A549 (cell line): ENCODE measurements at regions not wholly inside any gene's neighbourhood (a gene's known extent, or its start where the extent isn't known, plus 50 kb on each side); places are given as distances from the start of the nearest gene placed in this dataset.

Source experiments
- ATAC-seq, 2 experiments: fragments of 200-7000 bp in 1 of 2; fragments of >200 bp in 1 of 2; cut with Nextera tagmentation in 1 of 2; cut with Tn5 transposase in 1 of 2; 3 replicates each; pipeline versions ENCODE4 v1.8.0 to v1.9.1; 2018 to 2020; ENCODE audit warnings: mild to moderate bottlenecking in 1 of 2, moderate library complexity in 1 of 2
- CTCF ChIA-PET: fragments of 300-600 bp; sonication (Branson Sonifier 250); formaldehyde crosslinking; extraction: SDS; loops from one replicate; lab custom pipeline; 2021; ENCODE audit warnings: antibody characterized with exemption, inconsistent platforms; lab: Yijun Ruan, JAX
- POLR2A ChIA-PET: fragments of 350-600 bp; formaldehyde crosslinking; extraction: SDS; loops from one replicate; lab custom pipeline; 2021; ENCODE audit warnings: antibody characterized with exemption, inconsistent platforms; lab: Yijun Ruan, JAX
- DNase-seq, 2 experiments: peaks; one replicate each; pipeline versions ENCODE4 v3.0.0 to v3.0.0-alpha.2; 2011 to 2016; ENCODE audit warnings: low read depth in 1 of 2, low spot score in 1 of 2
- FAIRE-seq: peaks from 2 replicates; lab custom pipeline; 2011; peaks lifted over from hg19 to GRCh38; lab: Jason Lieb, UNC
- H3K27ac ChIP-seq, 2 experiments: fragments of >200 bp; sonication (Bioruptor Twin); formaldehyde crosslinking; 3 replicates each; pipeline ENCODE4 v1.5.1; 2016 to 2017
- H3K4me1 ChIP-seq: fragments of >200 bp; sonication (Bioruptor Twin); formaldehyde crosslinking; 3 replicates; pipeline ENCODE4 v1.6.1; 2016
- H3K4me2 ChIP-seq: fragments of >200 bp; sonication (Bioruptor Twin); formaldehyde crosslinking; 3 replicates; pipeline ENCODE4 v1.6.1; 2016
- H3K4me3 ChIP-seq: fragments of >200 bp; sonication (Bioruptor Twin); formaldehyde crosslinking; 3 replicates; pipeline ENCODE4 v1.5.1; 2016
- H3K9me3 ChIP-seq: fragments of >200 bp; sonication (Bioruptor Twin); formaldehyde crosslinking; 3 replicates; pipeline ENCODE4 v1.6.1; 2016
- ATOH8 ChIP-seq: fragments of 250-450 bp; sonication (Bioruptor Pico); IDR thresholded peaks from 2 replicates; pipeline ENCODE4 v1.5.0; 2020; ENCODE audit warnings: low read depth, mild to moderate bottlenecking, moderate library complexity
- CEBPB ChIP-seq, 2 experiments: fragments of >200 bp in 1 of 2; sonication (Bioruptor Twin) in 1 of 2; formaldehyde crosslinking in 1 of 2; IDR thresholded peaks; 2 replicates each; pipeline ENCODE4 v1.6.1; 2012 to 2016
- EHF ChIP-seq: fragments of 250-450 bp; sonication (Bioruptor Pico); IDR thresholded peaks from 2 replicates; pipeline ENCODE4 v1.5.0; 2020; ENCODE audit warnings: mild to moderate bottlenecking
- EP300 ChIP-seq, 2 experiments: fragments of >200 bp; sonication (Bioruptor Twin); formaldehyde crosslinking; IDR thresholded peaks; 2 replicates in 1 of 2; 3 replicates in 1 of 2; pipeline ENCODE4 v1.6.1; 2016 to 2017
- FOSB ChIP-seq: fragments of 250-450 bp; sonication (Bioruptor Pico); IDR thresholded peaks from 2 replicates; pipeline ENCODE4 v1.5.0; 2020; ENCODE audit warnings: mild to moderate bottlenecking, moderate library complexity
- FOSL2 ChIP-seq, 2 experiments: fragments of 450-650 bp in 1 of 2; fragments of >200 bp in 1 of 2; sonication (Bioruptor Twin) in 1 of 2; formaldehyde crosslinking; IDR thresholded peaks; 2 replicates each; pipeline versions ENCODE4 v1.5.0 to v1.6.1; 2016 to 2020; ENCODE audit warnings: mild to moderate bottlenecking in 1 of 2, moderate library complexity in 1 of 2
- GATA3 ChIP-seq: IDR thresholded peaks from 2 replicates; pipeline ENCODE4 v1.6.1; 2012; ENCODE audit warnings: borderline replicate concordance
- HMGXB4 ChIP-seq: fragments of 250-450 bp; sonication (Bioruptor Pico); IDR thresholded peaks from 2 replicates; pipeline ENCODE4 v1.5.0; 2021; ENCODE audit warnings: mild to moderate bottlenecking, moderate library complexity, borderline replicate concordance
- HOXB13 ChIP-seq: fragments of 250-450 bp; sonication (Bioruptor Pico); IDR thresholded peaks from 2 replicates; pipeline ENCODE4 v1.5.0; 2020; ENCODE audit warnings: low read depth, mild to moderate bottlenecking, moderate library complexity
- JUN ChIP-seq, 2 experiments: fragments of >200 bp; sonication (Bioruptor Twin); formaldehyde crosslinking; IDR thresholded peaks; 2 replicates in 1 of 2; 3 replicates in 1 of 2; pipeline ENCODE4 v1.6.1; 2016 to 2017
- MYC ChIP-seq: IDR thresholded peaks from 2 replicates; pipeline ENCODE4 v1.6.1; 2012; ENCODE audit warnings: mild to moderate bottlenecking, inconsistent platforms, low read length, improper control_type of control experiment, borderline replicate concordance
- NPAS2 ChIP-seq: fragments of 250-450 bp; sonication (Bioruptor Pico); IDR thresholded peaks from 2 replicates; pipeline ENCODE4 v1.8.0; 2022; ENCODE audit warnings: mild to moderate bottlenecking, moderate library complexity, borderline replicate concordance
- NR3C1 ChIP-seq: fragments of >200 bp; sonication (Bioruptor Twin); formaldehyde crosslinking; IDR thresholded peaks from 3 replicates; pipeline ENCODE4 v1.6.1; 2017
- POLR2AphosphoS2 ChIP-seq: conservative IDR thresholded peaks from 2 replicates; pipeline ENCODE4 v1.6.1; 2012; ENCODE audit warnings: low read length, improper control_type of control experiment, inconsistent platforms
- REST ChIP-seq: fragments of 200-600 bp; sonication (generic); IDR thresholded peaks from 2 replicates; pipeline ENCODE4 v1.6.1; 2016; ENCODE audit warnings: antibody characterized with exemption, mild to moderate bottlenecking, moderate library complexity
- RFX5 ChIP-seq: fragments of 450-650 bp; IDR thresholded peaks from 2 replicates; pipeline ENCODE4 v1.7.1; 2014; ENCODE audit warnings: antibody characterized with exemption, mild to moderate bottlenecking, moderate library complexity
- RNF2 ChIP-seq: fragments of 200-600 bp; sonication (generic); IDR thresholded peaks from 2 replicates; pipeline ENCODE4 v1.6.1; 2016; ENCODE audit warnings: low read depth, mild to moderate bottlenecking, antibody characterized with exemption, moderate library complexity, borderline replicate concordance
- ZC3H11A ChIP-seq: fragments of 450-650 bp; IDR thresholded peaks from 2 replicates; pipeline ENCODE4 v1.6.1; 2014; ENCODE audit warnings: antibody characterized with exemption, mild to moderate bottlenecking
- ZFP36 ChIP-seq: fragments of 450-650 bp; IDR thresholded peaks from 2 replicates; pipeline ENCODE4 v1.6.1; 2014; ENCODE audit warnings: borderline replicate concordance; ENCODE audit not compliant: partially characterized antibody
- ZNF302 ChIP-seq: fragments of 250-450 bp; sonication (Bioruptor Pico); IDR thresholded peaks from 2 replicates; pipeline ENCODE4 v1.9.0; 2021; ENCODE audit warnings: inconsistent platforms, mild to moderate bottlenecking, moderate library complexity
- WGBS: methylation state at CpG from one replicate; pipeline ENCODE4 v1.1.6; 2017; ENCODE audit errors: missing lambda C conversion rate; 5-methylcytosine and 5-hydroxymethylcytosine counted together

GRCh38 chr10:754914-755313 is 65.4 kb upstream of the DIP2C start:
- TF ChIP-seq FOSB (no peak), RFX5 (no peak), REST (no peak), MYC (no peak), ZNF302 (no peak), HMGXB4 (CRISPR knock-in tag) (no peak)
- TF ChIP-seq, all 56 proteins: peak for 0
- CTCF ChIA-PET, result interaction anchor here (0.6 kb wide), 1 partner anchor 10 kb away, joined by 3 read pairs; no protein-coding TSS in a partner anchor

GRCh38 chr10:753530-753929 is 64.1 kb upstream of the DIP2C start:
- ATAC-seq, result no peak
- Histone ChIP-seq H3K4me3 (no peak overlapping the region), H3K4me2 (no peak overlapping the region), H3K9me3 (peaks cover 19% of the 10 kb centered on the region), H3K27ac (no peak overlapping the region), H3K4me1 (no peaks in the 10 kb centered on the region)
- TF ChIP-seq JUN (IDR thresholded peaks at IDR 0.05), result no peak
- TF ChIP-seq ZFP36, result no peak
- no peak for TF ChIP-seq FOSB
- no peak for TF ChIP-seq CEBPB (IDR thresholded peaks at IDR 0.05)
- no peak for TF ChIP-seq EP300 (IDR thresholded peaks at IDR 0.05)
- TF ChIP-seq NPAS2, result no peak
- TF ChIP-seq FOSL2 (IDR thresholded peaks at IDR 0.05), result no peak
- TF ChIP-seq FOSL2 (CRISPR knock-in tag; IDR thresholded peaks at IDR 0.05), result no peak
- TF ChIP-seq ZC3H11A, result no peak
- TF ChIP-seq NR3C1, result no peak
- no peak for TF ChIP-seq GATA3
- TF ChIP-seq RNF2, result no peak
- DNase-seq, result no peak
- ChIA-PET CTCF (no interaction called here), POLR2A (no interaction called here)
- WGBS, result 32% methylated on average over 6 of the region's 6 CpGs
- no peak for FAIRE-seq

More at GRCh38 chr10:754914-755313, 65.4 kb upstream of the DIP2C start:
- no peak overlapping the region for H3K27ac ChIP-seq
- FAIRE-seq, result no peak
- H3K4me3 ChIP-seq, result no peak overlapping the region
- no peak for DNase-seq
- no peak overlapping the region for H3K4me2 ChIP-seq
- peaks cover 19% of the 10 kb centered on the region for H3K9me3 ChIP-seq
- 17% methylated on average over 4 of the region's 4 CpGs for WGBS
- no peak for ATAC-seq
- no peaks in the 10 kb centered on the region for H3K4me1 ChIP-seq
- POLR2A ChIA-PET, result no interaction called here

- DNase-seq, result no peak
- CTCF ChIA-PET, result no interaction called here
- H3K4me3 ChIP-seq, result no peak overlapping the region
- FAIRE-seq, result peak; percentile 46
- POLR2A ChIA-PET, result no interaction called here
- 0 out of 3 replicates have a peak, but pooled peaks cover 4% of the 10 kb centered on the region for H3K9me3 ChIP-seq
- no peaks in the 10 kb centered on the region for H3K4me1 ChIP-seq
- no peak for ATAC-seq
- 80% methylated on average over 8 of the region's 8 CpGs for WGBS
- H3K27ac ChIP-seq, result no peak overlapping the region
- no peak overlapping the region for H3K4me2 ChIP-seq
- no peak for TF ChIP-seq REST
- no peak for TF ChIP-seq POLR2AphosphoS2
- TF ChIP-seq HOXB13, result no peak
- no peak for TF ChIP-seq EHF (CRISPR knock-in tag)
- no peak for TF ChIP-seq ZFP36
- no peak for TF ChIP-seq ATOH8 (CRISPR knock-in tag)
Measured at GRCh38 chr10:740936-741431, 51.5 kb upstream of the DIP2C start.
